ENCODE measurements at regions not wholly inside any gene's neighbourhood (a gene's known extent, or its start where the extent isn't known, plus 50 kb on each side); places are given as distances from the start of the nearest gene placed in this dataset.

DNA sequence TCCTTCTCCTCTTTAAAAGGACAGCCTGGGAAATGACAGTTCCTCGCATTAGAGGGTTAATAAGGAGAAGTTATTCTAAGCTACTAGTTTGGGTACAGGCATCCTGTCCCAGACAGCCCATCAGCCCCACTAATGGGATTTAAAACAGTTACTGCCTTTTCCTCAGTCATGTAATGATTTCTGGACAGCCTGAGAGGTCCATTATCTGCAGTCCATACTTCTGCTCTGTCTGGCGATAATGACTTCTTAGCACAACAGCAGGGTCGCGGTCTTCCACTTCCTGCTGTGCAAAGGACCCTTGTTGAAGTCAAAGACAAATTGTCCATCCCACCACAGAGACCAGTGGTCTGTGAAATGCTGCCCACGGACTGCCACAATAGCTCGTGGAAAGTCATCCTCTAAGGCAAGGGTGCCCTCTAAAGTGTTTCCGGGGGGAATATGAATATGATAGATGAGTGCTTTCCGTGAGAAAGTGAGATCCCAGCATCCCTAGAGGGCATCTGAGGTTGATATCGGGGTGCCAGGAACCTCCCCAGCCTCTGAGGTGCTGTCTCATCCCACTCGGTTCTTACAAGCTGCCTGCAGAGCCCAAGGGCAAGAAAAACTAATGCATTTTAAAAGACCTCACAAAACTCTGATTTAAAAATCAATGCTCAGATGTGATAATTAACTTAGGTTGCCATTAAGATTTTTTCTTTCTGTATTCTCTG, 100.7 kb downstream of the SHOX2 start:
- Histone ChIP-seq H3K4me2 (ENCODE audit: insufficient read depth in 1 of 2, low read depth in 2 of 2, low read length in 2 of 2) (no peak overlapping the region), H3K23me2 (ENCODE audit: low read depth, low read length) (no peaks in the 10 kb centered on the region), H2AK5ac (ENCODE audit: low read depth, low read length) (no peak overlapping the region), H3K9ac (replicated peaks in 1 of 4; ENCODE audit: extremely low read depth in 1 of 4, low read depth in 3 of 4, low read length in 3 of 4) (no peak overlapping the region), H3K14ac (ENCODE audit: insufficient read length) (no peak overlapping the region), H4K8ac (ENCODE audit: extremely low read depth, insufficient read depth, low read length) (no peak overlapping the region), H2BK5ac (ENCODE audit: low read depth, low read length) (no peak overlapping the region), H3K9me3 (ENCODE audit: insufficient read depth in 2 of 2, low read depth in 1 of 2, low read length in 1 of 2) (peaks cover 0 to 12% of the 10 kb centered on the region in 2 experiments; a peak in 2 of 4 replicates), H3K56ac (replicated peaks; ENCODE audit: insufficient read length, low read depth, low read length) (no peak overlapping the region), H2BK12ac (ENCODE audit: low read depth, low read length) (no peak overlapping the region), H4K20me1 (replicated peaks in 1 of 2; ENCODE audit: control insufficient read depth in 1 of 2, insufficient read depth in 2 of 2, low read length in 2 of 2) (no peaks in the 10 kb centered on the region), H3K79me1 (ENCODE audit: low read depth, low read length) (no peaks in the 10 kb centered on the region), H3K27ac (ENCODE audit: low read depth, low read length) (no peak overlapping the region), H3K36me3 (ENCODE audit: control insufficient read depth in 2 of 4, insufficient read depth in 4 of 4, low read length in 3 of 4) (no peaks in the 10 kb centered on the region), H3K4me3 (ENCODE audit: extremely low read depth in 1 of 4, insufficient read depth in 2 of 4, low read depth in 3 of 4, low read length in 4 of 4) (no peak overlapping the region), H2BK20ac (ENCODE audit: low read length) (no peak overlapping the region), H2BK15ac (ENCODE audit: low read length) (no peak overlapping the region), H2AFZ (ENCODE audit: low read length) (no peak overlapping the region), H3K4me1 (replicated peaks in 1 of 4; ENCODE audit: control insufficient read depth in 3 of 4, insufficient read depth in 4 of 4, low read length in 3 of 4) (no peaks in the 10 kb centered on the region), H3K4ac (replicated peaks; ENCODE audit: insufficient read length, low read depth, low read length) (no peak overlapping the region), H4K91ac (replicated peaks; ENCODE audit: insufficient read length, low read length) (no peak overlapping the region), H3K27me3 (replicated peaks in 1 of 4; ENCODE audit: control insufficient read depth in 3 of 4, extremely low read depth in 1 of 4, insufficient read depth in 3 of 4, low read length in 3 of 4) (no peaks in the 10 kb centered on the region), H4K5ac (ENCODE audit: insufficient read length, low read depth, low read length) (no peak overlapping the region), H3K18ac (ENCODE audit: extremely low read depth, low read length) (no peak overlapping the region), H3K79me2 (ENCODE audit: control insufficient read depth in 1 of 2, insufficient read depth in 2 of 2, low read length in 2 of 2) (no peaks in the 10 kb centered on the region), H3K23ac (ENCODE audit: insufficient read length) (no peak overlapping the region), H2BK120ac (replicated peaks; ENCODE audit: low read depth, low read length) (no peak overlapping the region)
- CTCF ChIA-PET (ENCODE audit: partially characterized antibody), result no interaction called here
- WGBS, 2 experiments (ENCODE audit: extremely low coverage in 1 of 2, insufficient coverage in 1 of 2, insufficient read length in 1 of 2, insufficient replicate concordance in 2 of 2, low coverage in 1 of 2, low lambda C conversion rate in 2 of 2, missing lambda C conversion rate in 1 of 2), result 88% methylated on average over 10 of the region's 10 CpGs; no CpG with 5 or more reads in 1 of the 2 experiments
- POLR2A ChIA-PET (ENCODE audit: partially characterized antibody), result no interaction called here
- TF ChIP-seq TCF12 (IDR thresholded peaks at IDR 0.05; ENCODE audit: low read depth, low read length) (no peak), SIN3A (conservative IDR thresholded peaks at IDR 0.05 in 1 of 2, IDR thresholded peaks at IDR 0.05 in 1 of 2; ENCODE audit: low read depth in 1 of 2, low read length in 2 of 2) (no peak), MAX (IDR thresholded peaks at IDR 0.05) (no peak)
- DNase-seq (ENCODE audit: low read depth in 1 of 2, low spot score in 2 of 2), result no peak
- FAIRE-seq, result no peak
